AG04449 (cell line): ENCODE measurements at regions not wholly inside any gene's neighbourhood (a gene's known extent, or its start where the extent isn't known, plus 50 kb on each side); places are given as distances from the start of the nearest gene placed in this dataset.

ENCODE experiments used
- CTCF ChIA-PET: fragments of 350-600 bp; formaldehyde crosslinking; extraction: SDS; loops from one replicate; lab custom pipeline; 2021; ENCODE audit warnings: antibody characterized with exemption; lab: Yijun Ruan, JAX
- POLR2A ChIA-PET: fragments of 400-600, 350-600 bp; formaldehyde crosslinking; extraction: SDS; loops from one replicate; lab custom pipeline; 2020; ENCODE audit warnings: antibody characterized with exemption, inconsistent platforms; lab: Yijun Ruan, JAX
- DNase-seq: peaks from one replicate; pipeline ENCODE4 v3.0.0-alpha.2; 2010; ENCODE audit warnings: low read depth, low spot score
- H3K4me3 ChIP-seq: 2 replicates; pipeline ENCODE4 v1.5.1; 2011; ENCODE audit warnings: low read depth, mild to moderate bottlenecking, control low read depth, low read length
- CTCF ChIP-seq: IDR thresholded peaks from one replicate; pipeline ENCODE4 v1.5.1; 2011; ENCODE audit warnings: mild to moderate bottlenecking, moderate library complexity, low read length, control low read depth, inconsistent platforms; ENCODE audit not compliant: insufficient read depth; ENCODE audit errors: missing control alignments

GRCh38 chr6:138004430-138005287 lies 102.6 kb downstream of the PERP start:
- H3K4me3 ChIP-seq, result no peak overlapping the region
- POLR2A ChIA-PET, result no interaction called here
- no peak for DNase-seq
- TF ChIP-seq CTCF, result peak; percentile 41
- CTCF ChIA-PET, result interaction anchor here (0.8 to 11.7 kb wide), 26 partner anchors 8 to 581 kb away, joined by 3 to 203 read pairs (median 6); partner anchors contain the start of genes PERP and TNFAIP3

- TF ChIP-seq CTCF, result no peak
- POLR2A ChIA-PET, result no interaction called here
- CTCF ChIA-PET, result interaction anchor here (1.0 to 11.7 kb wide), 21 partner anchors 8 to 344 kb away, joined by 3 to 203 read pairs (median 9); partner anchors contain the start of gene PERP
Observed at GRCh38 chr6:138005846-138006245, 101.4 kb downstream of the PERP start.

DNA sequence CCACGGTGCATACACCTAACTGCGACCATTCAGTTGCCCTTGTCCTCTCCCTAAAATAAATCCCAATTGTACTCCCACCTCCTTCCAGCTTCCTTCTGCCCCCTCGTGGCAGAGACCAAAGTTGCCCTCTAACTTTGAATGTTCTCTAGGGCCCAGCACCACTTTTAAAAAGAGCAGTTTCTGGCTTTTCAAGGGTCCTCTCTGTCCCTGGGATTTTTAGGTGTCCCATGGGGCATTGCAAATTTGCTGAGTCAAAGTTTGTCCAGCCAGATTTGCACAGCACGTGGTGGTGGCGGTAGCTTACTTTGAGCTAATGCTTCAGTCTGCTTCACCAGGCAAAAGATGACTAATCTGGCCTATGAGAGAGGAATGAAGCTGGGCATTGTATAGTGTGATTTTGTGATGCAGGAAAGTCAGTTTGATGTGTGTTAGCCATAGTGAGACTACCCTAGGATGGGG lies 100.2 kb downstream of the PERP start:
- peak; percentile 61 for TF ChIP-seq CTCF
- CTCF ChIA-PET, result interaction anchor here (0.6 to 11.7 kb wide), 37 partner anchors 7 to 1465 kb away, joined by 3 to 203 read pairs (median 5); partner anchors contain the start of gene PERP
- H3K4me3 ChIP-seq, result no peak overlapping the region
- POLR2A ChIA-PET, result no interaction called here
- DNase-seq, result no peak

More at GRCh38 chr6:138005846-138006245, 101.4 kb downstream of the PERP start:
- no peak overlapping the region for H3K4me3 ChIP-seq
- DNase-seq, result no peak

DNA sequence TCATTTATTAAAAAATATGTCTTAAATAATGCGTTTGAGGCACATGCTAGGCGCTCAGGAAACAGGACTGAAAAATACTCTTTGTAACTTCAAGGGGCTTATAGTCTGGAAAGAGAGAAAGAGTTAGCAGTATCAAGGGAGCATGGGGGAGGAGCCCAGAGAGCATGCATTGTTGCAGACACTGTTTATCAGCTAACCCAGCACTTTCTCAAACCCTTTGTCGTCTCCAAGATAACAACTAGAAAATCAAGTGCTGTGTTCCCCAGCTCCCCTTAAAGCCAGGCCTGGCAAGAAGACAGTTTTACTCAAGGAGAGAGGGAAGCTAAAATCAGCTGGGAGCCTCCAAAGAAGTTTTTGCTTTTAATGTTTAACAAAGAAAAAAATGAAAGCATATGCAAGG lies 98.4 kb downstream of the PERP start:
- TF ChIP-seq CTCF, result no peak
- ChIA-PET POLR2A (no interaction called here), CTCF (interaction anchor here (0.9 to 11.7 kb wide), 9 partner anchors 8 to 512 kb away, joined by 3 to 203 read pairs (median 38); partner anchors contain the start of gene PERP)
- no peak for DNase-seq
- no peak overlapping the region for H3K4me3 ChIP-seq

- no peak for TF ChIP-seq CTCF
- ChIA-PET POLR2A (no interaction called here), CTCF (interaction anchor here (1.0 kb wide), 1 partner anchor 9 kb away, joined by 4 read pairs; no protein-coding TSS in a partner anchor)
- DNase-seq, result no peak
- H3K4me3 ChIP-seq, result no peak overlapping the region
Observed at GRCh38 chr6:138011413-138011812, 95.8 kb downstream of the PERP start.

GRCh38 chr6:138012682-138013081 lies 94.5 kb downstream of the PERP start:
- no peak for DNase-seq
- no peak overlapping the region for H3K4me3 ChIP-seq
- TF ChIP-seq CTCF, result no peak
- ChIA-PET POLR2A (no interaction called here), CTCF (interaction anchor here (0.9 to 1.9 kb wide), 2 partner anchors 8 to 12 kb away, joined by 3 to 8 read pairs; no protein-coding TSS in a partner anchor)
